ENCODE measurements at regions not wholly inside any gene's neighbourhood (a gene's known extent, or its start where the extent isn't known, plus 50 kb on each side); places are given as distances from the start of the nearest gene placed in this dataset.

GRCh38 chr5:107056278-107056677, 614.5 kb downstream of the EFNA5 start:
- no peaks in the 10 kb centered on the region for H3K27me3 ChIP-seq (ENCODE audit: insufficient read depth in 3 of 3, low read length in 2 of 3)
- 13 to 33% (median 26%) methylated on average over 2 of the region's 2 CpGs for WGBS, 3 donors
- DNase-seq (no peak), ATAC-seq (peak in 3 of 4 donors; percentile 58 to 70 (median 65))
- no peaks in the 10 kb centered on the region for H3K36me3 ChIP-seq (ENCODE audit: insufficient read depth in 1 of 2, low read depth in 1 of 2)
- H3K4me3 ChIP-seq, result no peak overlapping the region
- H3K9me3 ChIP-seq, result peaks cover 8% of the 10 kb centered on the region
- TF ChIP-seq, protein P1, sequence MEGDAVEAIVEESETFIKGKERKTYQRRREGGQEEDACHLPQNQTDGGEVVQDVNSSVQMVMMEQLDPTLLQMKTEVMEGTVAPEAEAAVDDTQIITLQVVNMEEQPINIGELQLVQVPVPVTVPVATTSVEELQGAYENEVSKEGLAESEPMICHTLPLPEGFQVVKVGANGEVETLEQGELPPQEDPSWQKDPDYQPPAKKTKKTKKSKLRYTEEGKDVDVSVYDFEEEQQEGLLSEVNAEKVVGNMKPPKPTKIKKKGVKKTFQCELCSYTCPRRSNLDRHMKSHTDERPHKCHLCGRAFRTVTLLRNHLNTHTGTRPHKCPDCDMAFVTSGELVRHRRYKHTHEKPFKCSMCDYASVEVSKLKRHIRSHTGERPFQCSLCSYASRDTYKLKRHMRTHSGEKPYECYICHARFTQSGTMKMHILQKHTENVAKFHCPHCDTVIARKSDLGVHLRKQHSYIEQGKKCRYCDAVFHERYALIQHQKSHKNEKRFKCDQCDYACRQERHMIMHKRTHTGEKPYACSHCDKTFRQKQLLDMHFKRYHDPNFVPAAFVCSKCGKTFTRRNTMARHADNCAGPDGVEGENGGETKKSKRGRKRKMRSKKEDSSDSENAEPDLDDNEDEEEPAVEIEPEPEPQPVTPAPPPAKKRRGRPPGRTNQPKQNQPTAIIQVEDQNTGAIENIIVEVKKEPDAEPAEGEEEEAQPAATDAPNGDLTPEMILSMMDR (IDR thresholded peaks at IDR 0.05), result no peak
- no peak overlapping the region for H3K27ac ChIP-seq
- intact Hi-C loops (cut with DNase I), result no loop called here
- H3K4me1 ChIP-seq, result peaks cover 10% of the 10 kb centered on the region

DNA sequence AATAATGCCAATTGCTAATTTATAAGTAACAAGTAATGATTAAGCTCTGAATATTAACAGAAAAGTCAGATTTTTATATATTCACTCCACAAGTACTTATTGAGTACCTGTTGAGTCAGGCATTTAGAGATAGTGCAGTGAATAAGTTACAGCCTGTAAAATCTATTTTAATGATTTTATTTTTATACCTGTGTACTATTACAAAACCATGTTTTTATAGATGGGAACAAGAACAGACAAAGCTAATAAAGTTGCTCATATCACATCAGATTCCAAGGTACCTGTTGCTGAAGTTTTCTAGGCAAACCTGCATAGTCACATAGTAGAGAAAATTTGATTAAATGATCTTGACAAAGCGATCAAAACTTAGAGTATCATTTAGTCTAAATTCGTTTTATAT, 623.7 kb downstream of the EFNA5 start:
- Histone ChIP-seq H3K27me3 (ENCODE audit: insufficient read depth in 3 of 3, low read length in 2 of 3) (no peaks in the 10 kb centered on the region), H3K4me3 (no peak overlapping the region), H3K36me3 (ENCODE audit: insufficient read depth in 1 of 2, low read depth in 1 of 2) (no peaks in the 10 kb centered on the region), H3K9me3 (peaks cover 3% of the 10 kb centered on the region), H3K4me1 (no peaks in the 10 kb centered on the region), H3K27ac (no peak overlapping the region)
- intact Hi-C loops (cut with DNase I), result no loop called here
- 83 to 87% (median 84%) methylated on average over 2 of the region's 2 CpGs for WGBS, 3 donors
- no peak for ATAC-seq
- DNase-seq, result no peak
- TF ChIP-seq, protein P1 (IDR thresholded peaks at IDR 0.05), result no peak

DNA sequence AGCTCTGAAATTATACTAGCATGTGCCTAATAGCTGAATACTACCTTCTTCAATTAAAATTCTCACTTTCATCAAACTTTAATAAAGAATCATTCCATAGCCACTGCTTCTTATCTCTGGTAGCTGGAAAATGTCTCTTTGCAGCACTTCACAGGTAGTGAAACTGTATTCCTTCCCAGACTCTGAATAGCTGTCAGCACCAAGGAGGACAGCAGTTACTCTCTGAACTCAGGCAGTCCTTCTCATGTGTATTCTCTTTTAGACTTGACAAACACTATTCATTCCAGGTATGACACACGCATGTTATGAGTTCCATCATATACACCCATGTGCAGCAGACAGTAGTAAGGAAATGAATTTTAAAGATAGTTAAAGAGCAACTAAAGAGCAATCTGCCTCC, 627.1 kb downstream of the EFNA5 start:
- no peaks in the 10 kb centered on the region for H3K9me3 ChIP-seq
- ATAC-seq, result no peak
- no peaks in the 10 kb centered on the region for H3K4me1 ChIP-seq
- H3K27me3 ChIP-seq (ENCODE audit: insufficient read depth in 3 of 3, low read length in 2 of 3), result no peaks in the 10 kb centered on the region
- TF ChIP-seq, protein P1 (IDR thresholded peaks at IDR 0.05), result no peak
- 95 to 100% (median 97%) methylated on average over 1 of the region's 1 CpG for WGBS, 3 donors
- H3K36me3 ChIP-seq (ENCODE audit: insufficient read depth in 1 of 2, low read depth in 1 of 2), result no peaks in the 10 kb centered on the region
- DNase-seq, result no peak
- H3K27ac ChIP-seq, result no peak overlapping the region
- intact Hi-C loops (cut with DNase I), result no loop called here
- H3K4me3 ChIP-seq, result no peak overlapping the region

GRCh38 chr5:107040907-107041306, 629.8 kb downstream of the EFNA5 start:
- no peak for ATAC-seq
- no peaks in the 10 kb centered on the region for H3K9me3 ChIP-seq
- DNase-seq, result no peak
- no peaks in the 10 kb centered on the region for H3K27me3 ChIP-seq (ENCODE audit: insufficient read depth in 3 of 3, low read length in 2 of 3)
- TF ChIP-seq, protein P1 (IDR thresholded peaks at IDR 0.05), result no peak
- no peak overlapping the region for H3K27ac ChIP-seq
- intact Hi-C loops (cut with DNase I), result no loop called here
- no peak overlapping the region for H3K4me3 ChIP-seq
- H3K4me1 ChIP-seq, result no peaks in the 10 kb centered on the region
- H3K36me3 ChIP-seq (ENCODE audit: insufficient read depth in 1 of 2, low read depth in 1 of 2), result no peaks in the 10 kb centered on the region

DNA sequence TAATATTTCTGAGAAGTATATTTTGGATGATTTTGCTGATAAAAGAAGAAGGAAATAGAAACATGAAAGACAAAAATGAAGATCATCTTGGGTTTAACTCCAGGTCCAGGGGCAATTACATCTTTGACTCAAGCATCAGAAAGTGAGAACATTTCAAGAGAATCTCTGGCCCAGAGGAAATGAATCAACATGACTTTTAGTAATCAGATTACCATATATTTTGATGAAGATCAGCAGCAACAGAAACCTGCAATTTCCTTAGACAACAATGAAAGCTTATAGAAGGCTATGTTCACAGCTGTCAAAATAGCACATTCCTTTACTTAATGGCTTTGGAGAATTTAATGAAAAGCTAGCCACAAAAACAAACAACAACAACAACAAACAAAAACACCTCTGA, 638.1 kb downstream of the EFNA5 start:
- Histone ChIP-seq H3K9me3 (no peaks in the 10 kb centered on the region), H3K36me3 (ENCODE audit: insufficient read depth in 1 of 2, low read depth in 1 of 2) (no peaks in the 10 kb centered on the region), H3K4me3 (no peak overlapping the region), H3K27ac (no peak overlapping the region), H3K4me1 (no peaks in the 10 kb centered on the region), H3K27me3 (ENCODE audit: insufficient read depth in 3 of 3, low read length in 2 of 3) (no peaks in the 10 kb centered on the region)
- intact Hi-C loops (cut with DNase I), result no loop called here
- TF ChIP-seq, protein P1 (IDR thresholded peaks at IDR 0.05), result no peak
- DNase-seq (no peak), ATAC-seq (no peak)
